GM21825 (cell line): ENCODE measurements at regions not wholly inside any gene's neighbourhood (a gene's known extent, or its start where the extent isn't known, plus 50 kb on each side); places are given as distances from the start of the nearest gene placed in this dataset.
"Not testable (repeated sequence)": the region's sequence is repeated elsewhere in the genome, so short reads cannot be mapped to it uniquely, and the experiment has no call there.

Source experiments
- ATAC-seq: cut with Tn5 transposase; IDR thresholded peaks from one replicate; pipeline ENCODE4 v1.9.1; 2021; ENCODE audit warnings: mild to moderate bottlenecking, moderate library complexity; ENCODE audit not compliant: unreplicated experiment

- no peak for ATAC-seq
Measured at GRCh38 chr17:77332034-77332971, 191.5 kb downstream of the SEC14L1 start.

GRCh38 chr17:77332981-77333685 lies 192.4 kb downstream of the SEC14L1 start:
- ATAC-seq, result no peak

GRCh38 chr17:77337150-77337549 lies 196.4 kb downstream of the SEC14L1 start:
- no peak for ATAC-seq

DNA sequence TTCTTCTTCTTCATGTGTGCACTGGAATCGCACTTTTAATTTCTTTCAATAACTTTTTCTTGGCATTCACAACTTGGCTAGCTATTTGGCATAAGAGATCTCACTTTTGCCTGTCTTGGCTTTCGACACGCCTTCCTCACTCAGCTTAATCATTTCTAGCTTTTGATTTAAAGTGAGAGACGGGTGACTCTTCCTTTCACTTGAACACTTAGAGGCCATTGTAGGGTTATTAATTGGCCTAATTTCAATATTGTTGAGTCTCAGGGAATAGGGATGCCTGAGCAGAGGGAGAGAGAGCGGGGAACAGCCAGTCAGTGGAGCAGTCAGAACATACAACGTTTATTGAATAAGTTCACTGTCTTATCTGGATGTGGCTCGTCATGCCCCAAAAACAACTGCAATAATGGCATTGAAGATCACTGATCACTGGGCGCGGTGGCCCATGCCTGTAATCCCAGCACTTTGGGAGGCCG lies 200.3 kb downstream of the SEC14L1 start:
- no peak for ATAC-seq

DNA sequence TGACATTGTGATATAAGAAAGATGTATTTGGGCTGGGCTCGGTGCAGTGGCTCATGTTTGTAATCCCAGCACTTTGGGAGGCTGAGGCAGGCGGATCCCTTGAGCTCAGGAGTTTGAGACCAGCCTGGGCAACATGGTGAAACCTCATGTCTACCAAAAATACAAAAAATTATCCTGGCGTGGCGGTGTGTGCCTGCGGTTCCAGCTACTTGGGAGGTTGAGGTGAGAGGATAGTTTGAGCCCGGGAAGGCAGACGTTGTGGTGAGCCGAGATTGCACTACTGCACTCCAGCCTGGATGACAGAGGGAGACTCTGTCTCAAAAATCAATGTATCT lies 201.9 kb downstream of the SEC14L1 start:
- ATAC-seq, result not testable (repeated sequence)

DNA sequence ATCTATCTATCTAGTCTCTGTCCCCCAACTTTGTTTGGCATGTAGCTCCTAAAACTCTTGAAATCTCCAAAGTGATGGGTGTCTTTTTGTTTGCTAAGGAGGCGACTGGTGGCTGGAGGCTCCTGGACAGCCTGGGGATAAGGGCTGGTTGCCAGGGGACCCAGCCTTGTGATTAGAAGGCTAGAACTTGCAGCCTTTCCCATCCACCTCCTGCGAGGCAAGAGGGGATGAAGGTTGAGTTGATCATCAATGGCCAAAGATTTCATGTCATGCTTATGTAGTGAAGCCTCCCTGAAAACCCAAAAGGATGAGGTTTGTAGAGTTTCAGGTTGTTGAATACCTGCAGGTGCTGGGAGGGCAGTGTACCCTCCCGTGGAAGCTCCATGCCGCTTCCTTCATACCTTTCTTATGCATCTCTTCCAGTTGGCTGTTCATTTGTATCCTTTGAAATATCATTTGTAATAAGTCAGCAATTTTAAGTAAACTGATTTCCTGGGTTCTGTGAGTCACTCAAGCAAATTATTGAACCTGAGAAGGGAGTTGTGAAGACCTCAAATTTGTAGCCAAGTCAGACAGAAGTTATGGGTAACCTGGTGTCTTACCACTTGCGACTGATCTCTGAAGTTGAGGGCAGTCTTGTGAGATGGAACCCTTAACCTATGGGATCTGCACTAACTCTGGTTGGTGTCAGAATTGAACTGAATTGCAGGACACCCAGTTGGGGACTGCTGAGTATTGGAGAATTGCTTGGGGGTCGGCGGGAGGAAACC lies 202.4 kb downstream of the SEC14L1 start:
- ATAC-seq, result no peak

DNA sequence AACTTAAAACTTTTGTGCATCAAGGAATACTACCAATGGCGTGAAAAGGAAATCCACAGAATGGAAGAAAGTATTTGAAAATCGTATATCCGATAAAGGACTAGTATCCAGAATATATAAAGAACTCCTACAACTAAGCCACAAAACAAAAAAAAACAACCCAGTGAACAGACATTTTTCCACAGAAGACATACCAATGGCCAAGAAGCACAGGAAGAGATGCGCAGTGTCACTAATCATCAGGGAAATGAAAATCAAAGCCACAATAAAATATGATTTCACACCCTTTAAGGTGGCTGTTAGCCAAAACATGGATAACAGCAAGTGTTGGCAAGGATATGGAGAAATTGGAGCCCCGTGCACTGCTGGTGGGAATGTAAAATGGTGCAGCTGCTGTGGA lies 203.3 kb downstream of the SEC14L1 start:
- ATAC-seq, result no peak

DNA sequence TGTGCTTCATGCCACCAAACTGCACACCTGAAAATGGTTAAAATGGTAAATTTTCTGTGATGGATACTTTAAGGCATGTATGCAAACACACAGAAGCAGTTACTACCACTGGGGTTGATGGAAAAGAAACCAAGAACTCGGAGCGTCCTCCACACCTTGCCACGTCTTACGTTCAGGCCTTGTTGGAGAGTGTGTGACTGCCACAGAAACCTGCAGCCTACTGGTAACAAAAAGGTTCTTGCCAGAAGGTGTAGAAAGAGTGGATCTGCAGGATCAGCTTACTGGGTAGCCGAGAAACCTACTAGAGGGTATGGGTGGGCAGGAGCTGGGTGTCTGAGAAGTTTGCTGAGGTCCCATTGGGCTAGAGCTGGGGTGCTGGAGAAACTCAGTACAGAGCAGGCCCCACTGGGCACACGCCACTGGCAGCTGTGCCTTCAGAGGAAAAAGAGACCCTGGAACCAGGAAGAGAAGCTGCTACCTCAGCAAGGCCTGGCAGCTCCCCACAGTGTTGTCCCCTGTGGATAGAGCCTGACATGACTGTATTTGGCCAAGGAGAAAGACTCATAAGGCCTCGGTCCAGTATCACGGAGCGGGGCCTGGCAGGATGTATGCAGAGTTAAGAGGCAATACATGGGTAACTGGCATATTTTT lies 204.6 kb downstream of the SEC14L1 start:
- ATAC-seq, result no peak

DNA sequence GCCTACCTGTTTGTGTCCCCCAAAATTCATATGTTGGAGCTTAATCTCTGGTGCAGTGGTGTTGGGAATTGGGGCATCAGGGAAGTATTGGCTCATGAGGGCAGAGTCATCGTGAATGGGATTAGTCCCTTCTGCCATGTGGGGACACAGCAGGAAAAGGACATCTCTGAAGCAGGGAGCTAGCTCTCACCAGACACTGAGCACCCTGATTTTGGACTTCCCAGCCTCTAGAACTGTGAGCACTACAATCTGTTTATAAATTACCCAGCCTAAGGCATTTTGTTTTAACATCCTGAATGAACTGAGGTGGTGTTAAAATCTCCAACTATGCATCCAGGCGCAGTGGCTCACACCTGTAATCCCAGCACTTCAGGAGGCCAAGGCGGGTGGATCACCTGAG lies 206.0 kb downstream of the SEC14L1 start:
- no peak for ATAC-seq

GRCh38 chr17:77347544-77347943 lies 206.8 kb downstream of the SEC14L1 start:
- ATAC-seq, result no peak

GRCh38 chr17:77349976-77350830 lies 209.4 kb downstream of the SEC14L1 start:
- no peak for ATAC-seq

DNA sequence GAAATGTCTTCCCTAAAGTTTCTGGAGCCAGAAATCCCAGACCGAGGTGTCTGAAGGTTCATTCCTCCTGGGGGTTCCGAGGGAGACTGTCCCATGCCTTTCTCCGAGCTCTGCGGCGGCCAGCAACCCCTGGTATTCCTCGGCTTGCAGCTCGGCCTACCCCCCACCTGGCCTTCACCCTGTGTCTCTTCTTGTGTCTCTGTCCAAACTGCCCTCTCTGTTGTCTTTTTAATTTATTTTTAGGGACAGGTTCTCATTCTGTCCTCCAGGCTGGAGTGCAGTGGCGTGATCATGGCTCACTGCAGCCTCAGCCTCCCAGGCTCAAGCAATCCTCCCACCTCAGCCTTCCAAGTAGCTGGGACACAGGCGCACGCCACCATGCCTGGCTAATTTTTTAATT lies 211.7 kb downstream of the SEC14L1 start:
- ATAC-seq, result no peak

- ATAC-seq, result no peak
Measured at GRCh38 chr17:77352996-77353395, 212.2 kb downstream of the SEC14L1 start.

GRCh38 chr17:77353684-77354419 lies 213.1 kb downstream of the SEC14L1 start:
- ATAC-seq, result no peak

GRCh38 chr17:77354420-77354669 lies 213.6 kb downstream of the SEC14L1 start:
- no peak for ATAC-seq

DNA sequence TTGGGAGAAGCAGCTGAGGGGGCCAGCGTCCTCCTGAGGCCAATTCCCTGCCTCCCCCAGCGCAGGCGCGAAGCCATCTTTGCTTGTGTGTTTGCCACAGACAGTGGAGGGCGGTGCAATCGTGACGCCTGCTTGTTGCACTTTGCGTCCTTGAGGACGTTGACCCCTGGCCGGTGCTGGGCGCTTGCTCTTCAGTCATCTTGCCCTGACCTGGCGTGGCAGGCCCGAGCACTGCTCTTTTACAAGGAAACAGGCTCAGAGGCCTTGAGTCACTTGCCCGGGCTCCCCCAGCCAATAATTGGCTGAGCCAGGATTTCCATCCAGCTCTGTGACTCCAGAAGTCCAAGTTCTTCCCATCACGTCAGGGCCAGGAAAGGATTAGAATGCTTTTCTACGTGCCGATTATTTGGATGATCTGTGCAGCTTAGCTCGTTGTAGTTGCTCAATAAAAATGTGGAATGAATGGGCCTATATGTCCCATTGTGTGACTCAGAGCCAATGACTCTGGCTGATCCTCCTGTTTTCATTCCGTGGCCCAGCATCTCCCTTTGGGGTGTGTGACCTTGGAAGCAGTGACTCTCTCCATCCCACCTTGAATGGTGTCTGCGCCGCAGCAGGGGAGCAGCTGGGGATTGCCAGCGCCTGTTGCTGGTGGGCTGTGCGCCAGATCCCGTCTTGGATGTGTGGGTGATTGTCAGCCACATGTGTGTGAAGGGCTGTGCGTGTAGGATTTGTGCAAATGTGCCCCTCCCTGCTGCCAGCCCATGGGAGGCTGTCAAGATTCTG lies 214.1 kb downstream of the SEC14L1 start:
- ATAC-seq, result no peak

DNA sequence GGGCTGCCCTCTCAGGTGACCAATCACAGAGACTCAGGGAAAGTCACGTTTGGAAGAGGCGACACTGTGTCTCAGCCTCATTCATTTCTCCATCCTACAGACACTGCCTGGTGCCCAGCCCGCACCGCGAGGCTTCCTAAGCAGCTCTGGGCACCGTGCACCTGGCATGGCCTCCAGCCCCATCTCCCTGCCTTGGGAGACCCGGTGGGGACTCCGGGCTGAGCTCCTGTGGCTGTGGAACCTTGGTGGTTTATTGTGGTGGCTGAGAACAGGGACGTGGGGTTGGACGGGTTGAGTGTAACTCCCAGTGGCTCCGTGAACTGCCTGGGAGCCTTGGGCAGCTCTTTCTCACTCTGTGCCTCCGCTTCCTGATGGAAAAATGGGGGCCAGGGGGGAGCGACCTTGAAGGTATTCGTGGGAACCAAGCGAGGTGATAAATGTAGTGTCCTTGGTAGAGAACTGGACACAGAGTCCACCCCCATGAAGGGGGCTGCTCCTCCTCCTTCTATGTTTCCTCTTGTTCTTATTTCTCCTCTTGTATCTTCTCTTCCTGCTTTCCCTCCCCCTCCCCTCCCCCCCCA lies 215.4 kb downstream of the SEC14L1 start:
- ATAC-seq, result no peak

GRCh38 chr17:77356690-77357201 lies 216.0 kb downstream of the SEC14L1 start:
- no peak for ATAC-seq
